Mesenchymal stem cell (in vitro differentiated cells and primary cell): ENCODE measurements at regions not wholly inside any gene's neighbourhood (a gene's known extent, or its start where the extent isn't known, plus 50 kb on each side); places are given as distances from the start of the nearest gene placed in this dataset.

Experiments used
- DNase-seq: peaks from one replicate; pipeline ENCODE4 v3.0.0-alpha.2; 2013
- H2AFZ ChIP-seq: one replicate; pipeline ENCODE4 v1.6.1; 2013; ENCODE audit warnings: low read depth, mild to moderate bottlenecking, control low read depth, inconsistent platforms, low read length, moderate library complexity
- H2AK5ac ChIP-seq: 2 replicates; pipeline ENCODE4 v1.6.1; 2013; ENCODE audit warnings: low read length, moderate library complexity, mild to moderate bottlenecking, inconsistent platforms; ENCODE audit not compliant: severe bottlenecking
- H2BK120ac ChIP-seq: one replicate; pipeline ENCODE4 v1.6.1; 2013; ENCODE audit warnings: low read depth, mild to moderate bottlenecking, inconsistent platforms, low read length, moderate library complexity
- H2BK12ac ChIP-seq, 2 experiments: one replicate each; pipeline ENCODE4 v1.6.1; 2013; ENCODE audit warnings: inconsistent platforms in 2 of 2, low read length in 2 of 2, mild to moderate bottlenecking in 2 of 2, moderate library complexity in 2 of 2, control low read depth in 1 of 2
- H2BK15ac ChIP-seq: one replicate; pipeline ENCODE4 v1.6.1; 2013; ENCODE audit warnings: mild to moderate bottlenecking, low read depth, inconsistent platforms; ENCODE audit not compliant: poor library complexity, severe bottlenecking
- H2BK5ac ChIP-seq: 2 replicates; pipeline ENCODE4 v1.6.1; 2013; ENCODE audit warnings: low read depth, mild to moderate bottlenecking, low read length, control low read depth, inconsistent platforms; ENCODE audit not compliant: poor library complexity, severe bottlenecking
- H3K14ac ChIP-seq, 2 experiments: one replicate each; pipeline ENCODE4 v1.6.1; 2013; ENCODE audit warnings: inconsistent platforms in 2 of 2, low read length in 2 of 2, control low read depth in 1 of 2, mild to moderate bottlenecking in 1 of 2, moderate library complexity in 1 of 2
- H3K18ac ChIP-seq, 2 experiments: one replicate each; pipeline ENCODE4 v1.6.1; 2013; ENCODE audit warnings: inconsistent platforms in 2 of 2, low read length in 2 of 2, control low read depth in 1 of 2, low read depth in 1 of 2, mild to moderate bottlenecking in 1 of 2
- H3K23ac ChIP-seq, 2 experiments: one replicate each; pipeline ENCODE4 v1.6.1; 2013; ENCODE audit warnings: inconsistent platforms in 2 of 2, low read length in 2 of 2, mild to moderate bottlenecking in 2 of 2, moderate library complexity in 2 of 2, control low read depth in 1 of 2
- H3K27ac ChIP-seq: 2 replicates; pipeline ENCODE4 v1.5.1; 2013; ENCODE audit warnings: mild to moderate bottlenecking, moderate library complexity, low read length, control low read depth, inconsistent platforms; ENCODE audit not compliant: poor library complexity, severe bottlenecking
- H3K27me3 ChIP-seq, 2 experiments: 2 replicates each; pipeline versions ENCODE4 v1.6.1 to v1.7.0; 2013; ENCODE audit warnings: low read length in 2 of 2, mild to moderate bottlenecking in 2 of 2, moderate library complexity in 2 of 2, control low read depth in 1 of 2, inconsistent platforms in 1 of 2; ENCODE audit not compliant: control insufficient read depth in 1 of 2, insufficient read depth in 1 of 2
- H3K36me3 ChIP-seq, 2 experiments: 2 replicates each; pipeline versions ENCODE4 v1.6.1 to v1.7.0; 2013; ENCODE audit warnings: low read length in 2 of 2, control low read depth in 1 of 2, inconsistent platforms in 1 of 2, low read depth in 1 of 2, mild to moderate bottlenecking in 1 of 2; ENCODE audit not compliant: insufficient read depth in 2 of 2, control insufficient read depth in 1 of 2
- H3K4ac ChIP-seq, 2 experiments: one replicate each; pipeline ENCODE4 v1.6.1; 2013; ENCODE audit warnings: inconsistent platforms in 2 of 2, low read length in 2 of 2, mild to moderate bottlenecking in 2 of 2, moderate library complexity in 2 of 2, control low read depth in 1 of 2, low read depth in 1 of 2
- H3K4me1 ChIP-seq: 2 replicates; pipeline ENCODE4 v1.6.1; 2013; ENCODE audit warnings: low read depth, low read length, control low read depth; ENCODE audit not compliant: control insufficient read depth, insufficient read depth
- H3K4me2 ChIP-seq: 2 replicates; pipeline ENCODE4 v1.6.1; 2013; ENCODE audit warnings: low read length, mild to moderate bottlenecking, inconsistent platforms; ENCODE audit not compliant: poor library complexity, severe bottlenecking
- H3K4me3 ChIP-seq, 2 experiments: 2 replicates each; pipeline versions ENCODE4 v1.5.1 to v1.7.0; 2013; ENCODE audit warnings: low read length in 2 of 2, mild to moderate bottlenecking in 2 of 2, control low read depth in 1 of 2, low read depth in 1 of 2; ENCODE audit not compliant: insufficient read depth in 1 of 2
- H3K79me1 ChIP-seq: replicated peaks from 2 replicates; pipeline ENCODE4 v1.6.1; 2013; ENCODE audit warnings: mild to moderate bottlenecking, control low read depth, low read length, inconsistent platforms; ENCODE audit not compliant: poor library complexity, severe bottlenecking
- H3K9ac ChIP-seq: 2 replicates; pipeline ENCODE4 v1.7.0; 2013; ENCODE audit warnings: mild to moderate bottlenecking, low read length, moderate library complexity
- H3K9me3 ChIP-seq: 2 replicates; pipeline ENCODE4 v1.7.0; 2013; ENCODE audit warnings: mild to moderate bottlenecking, low read length; ENCODE audit not compliant: control insufficient read depth
- H4K8ac ChIP-seq: one replicate; pipeline ENCODE4 v1.6.1; 2013; ENCODE audit warnings: inconsistent platforms, mild to moderate bottlenecking, low read length, moderate library complexity
- H4K91ac ChIP-seq: one replicate; pipeline ENCODE4 v1.6.1; 2013; ENCODE audit warnings: mild to moderate bottlenecking, low read length, inconsistent platforms
- WGBS: methylation state at CpG from one replicate; pipeline ENCODE4 v1.1.7; 2013; ENCODE audit warnings: mixed read lengths; 5-methylcytosine and 5-hydroxymethylcytosine counted together

- H3K9me3 ChIP-seq = no peaks in the 10 kb centered on the region
- H3K27ac ChIP-seq = no peak overlapping the region
- H2BK120ac ChIP-seq = no peak overlapping the region
- H3K4me1 ChIP-seq = no peaks in the 10 kb centered on the region
- H3K27me3 ChIP-seq = no peaks in the 10 kb centered on the region
- no peak overlapping the region for H3K9ac ChIP-seq
- no peak overlapping the region for H2AFZ ChIP-seq
- H3K4me2 ChIP-seq = no peak overlapping the region
- no peak overlapping the region for H2BK5ac ChIP-seq
- H3K4me3 ChIP-seq = no peak overlapping the region
- H3K4ac ChIP-seq = no peak overlapping the region
- H4K91ac ChIP-seq = no peak overlapping the region
- no peaks in the 10 kb centered on the region for H3K36me3 ChIP-seq
- H3K23ac ChIP-seq = no peak overlapping the region
- no peaks in the 10 kb centered on the region for H3K79me1 ChIP-seq
- no peak overlapping the region for H2BK15ac ChIP-seq
- no peak overlapping the region for H3K14ac ChIP-seq
- no peak overlapping the region for H2AK5ac ChIP-seq
- no peak overlapping the region for H4K8ac ChIP-seq
- H3K18ac ChIP-seq = no peak overlapping the region
- peak; percentile 53 for DNase-seq
- no peak overlapping the region for H2BK12ac ChIP-seq
- WGBS = 58% methylated on average over 1 of the region's 2 CpGs
Observed at GRCh38 chr1:83103341-83103740, 895.6 kb downstream of the TTLL7 start.

GRCh38 chr1:83102630-83103071 is 896.3 kb downstream of the TTLL7 start:
- H4K91ac ChIP-seq = no peak overlapping the region
- no peak overlapping the region for H3K4me3 ChIP-seq
- H4K8ac ChIP-seq = no peak overlapping the region
- H3K4me2 ChIP-seq = no peak overlapping the region
- H3K9ac ChIP-seq = no peak overlapping the region
- no peak overlapping the region for H3K18ac ChIP-seq
- no peaks in the 10 kb centered on the region for H3K36me3 ChIP-seq
- H3K9me3 ChIP-seq = no peaks in the 10 kb centered on the region
- no peak overlapping the region for H2AK5ac ChIP-seq
- H2BK5ac ChIP-seq = no peak overlapping the region
- no peaks in the 10 kb centered on the region for H3K27me3 ChIP-seq
- no peaks in the 10 kb centered on the region for H3K79me1 ChIP-seq
- no peaks in the 10 kb centered on the region for H3K4me1 ChIP-seq
- H3K23ac ChIP-seq = no peak overlapping the region
- 0% methylated on average over 1 of the region's 2 CpGs for whole genome bisulfite sequencing
- H2BK15ac ChIP-seq = no peak overlapping the region
- no peak overlapping the region for H3K14ac ChIP-seq
- no peak overlapping the region for H2BK12ac ChIP-seq
- H3K27ac ChIP-seq = no peak overlapping the region
- H2AFZ ChIP-seq = no peak overlapping the region
- peak; percentile 87 for DNase-seq
- H3K4ac ChIP-seq = no peak overlapping the region
- H2BK120ac ChIP-seq = no peak overlapping the region

GRCh38 chr1:83101406-83101805 is 897.5 kb downstream of the TTLL7 start:
- H3K4me3 ChIP-seq = no peak overlapping the region
- H3K14ac ChIP-seq = no peak overlapping the region
- no peak overlapping the region for H4K91ac ChIP-seq
- H2BK120ac ChIP-seq = no peak overlapping the region
- 27% methylated on average over 3 of the region's 4 CpGs for WGBS
- H3K4me2 ChIP-seq = no peak overlapping the region
- H4K8ac ChIP-seq = no peak overlapping the region
- no peak overlapping the region for H3K9ac ChIP-seq
- no peaks in the 10 kb centered on the region for H3K36me3 ChIP-seq
- no peak overlapping the region for H3K18ac ChIP-seq
- H2AFZ ChIP-seq = no peak overlapping the region
- H3K9me3 ChIP-seq = no peaks in the 10 kb centered on the region
- no peak overlapping the region for H2AK5ac ChIP-seq
- H3K79me1 ChIP-seq = no peaks in the 10 kb centered on the region
- H2BK15ac ChIP-seq = no peak overlapping the region
- no peak overlapping the region for H3K4ac ChIP-seq
- no peak overlapping the region for H2BK5ac ChIP-seq
- no peaks in the 10 kb centered on the region for H3K27me3 ChIP-seq
- H2BK12ac ChIP-seq = no peak overlapping the region
- DNase-seq = peak; percentile 41
- no peaks in the 10 kb centered on the region for H3K4me1 ChIP-seq
- H3K27ac ChIP-seq = no peak overlapping the region
- no peak overlapping the region for H3K23ac ChIP-seq

GRCh38 chr1:83100133-83100532 is 898.8 kb downstream of the TTLL7 start:
- Histone ChIP-seq H3K4ac (no peak overlapping the region), H3K27me3 (no peaks in the 10 kb centered on the region), H3K18ac (no peak overlapping the region), H4K8ac (no peak overlapping the region), H3K4me3 (no peak overlapping the region), H2BK5ac (no peak overlapping the region), H3K4me2 (no peak overlapping the region), H3K14ac (no peak overlapping the region), H3K36me3 (no peaks in the 10 kb centered on the region), H2BK120ac (no peak overlapping the region), H2AK5ac (no peak overlapping the region), H3K79me1 (no peaks in the 10 kb centered on the region), H2BK12ac (no peak overlapping the region), H2AFZ (no peak overlapping the region), H2BK15ac (no peak overlapping the region), H3K9ac (no peak overlapping the region), H4K91ac (no peak overlapping the region), H3K4me1 (no peaks in the 10 kb centered on the region), H3K23ac (no peak overlapping the region), H3K9me3 (no peaks in the 10 kb centered on the region), H3K27ac (no peak overlapping the region)
- no peak for DNase-seq
- WGBS = 100% methylated on average over 1 of the region's 2 CpGs
